GM18867 (cell line): ENCODE measurements at regions not wholly inside any gene's neighbourhood (a gene's known extent, or its start where the extent isn't known, plus 50 kb on each side); places are given as distances from the start of the nearest gene placed in this dataset.
A peak's percentile ranks its signal among the peaks of the same experiment; 100 is the strongest.
"Not testable (repeated sequence)": the region's sequence is repeated elsewhere in the genome, so short reads cannot be mapped to it uniquely, and the experiment has no call there.

ENCODE experiments used
- ATAC-seq: cut with Tn5 transposase; IDR thresholded peaks from one replicate; pipeline ENCODE4 v1.9.1; 2021; ENCODE audit warnings: mild to moderate bottlenecking, moderate library complexity; ENCODE audit not compliant: unreplicated experiment

DNA sequence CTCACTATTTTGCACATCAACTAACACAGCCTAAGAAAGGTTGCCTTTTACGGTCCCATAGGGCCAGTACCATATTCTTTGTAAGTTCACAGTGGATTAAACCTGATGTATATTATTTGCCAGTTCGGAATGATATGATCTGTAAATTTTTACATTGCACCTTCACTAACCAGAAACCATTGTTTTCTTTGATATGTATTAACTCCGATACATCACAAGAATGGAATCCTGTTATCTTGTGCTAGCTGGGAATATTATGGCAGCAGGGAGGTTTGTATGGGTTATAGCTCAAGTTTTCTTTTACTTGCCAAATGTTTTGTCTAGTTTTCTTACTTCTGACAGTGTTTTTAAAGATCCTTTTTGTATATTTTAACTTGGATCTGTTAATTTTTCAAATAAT lies 51.4 kb upstream of the S1PR1 start:
- ATAC-seq, result no peak

DNA sequence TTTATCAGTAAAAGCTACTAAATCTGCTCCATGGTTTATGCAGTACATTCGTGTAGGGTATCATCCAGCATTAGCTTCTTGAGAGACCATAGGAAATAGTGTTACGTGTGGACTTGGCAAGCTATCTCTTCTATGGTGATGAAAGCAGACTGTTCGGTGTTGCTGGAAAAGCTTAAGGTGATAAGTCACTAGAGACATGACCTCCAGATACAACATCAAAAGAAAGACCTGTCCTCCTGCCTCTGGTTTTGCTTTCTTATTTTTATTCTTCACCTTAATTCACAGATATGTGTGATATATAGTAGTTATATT lies 53.5 kb upstream of the S1PR1 start:
- ATAC-seq, result no peak

DNA sequence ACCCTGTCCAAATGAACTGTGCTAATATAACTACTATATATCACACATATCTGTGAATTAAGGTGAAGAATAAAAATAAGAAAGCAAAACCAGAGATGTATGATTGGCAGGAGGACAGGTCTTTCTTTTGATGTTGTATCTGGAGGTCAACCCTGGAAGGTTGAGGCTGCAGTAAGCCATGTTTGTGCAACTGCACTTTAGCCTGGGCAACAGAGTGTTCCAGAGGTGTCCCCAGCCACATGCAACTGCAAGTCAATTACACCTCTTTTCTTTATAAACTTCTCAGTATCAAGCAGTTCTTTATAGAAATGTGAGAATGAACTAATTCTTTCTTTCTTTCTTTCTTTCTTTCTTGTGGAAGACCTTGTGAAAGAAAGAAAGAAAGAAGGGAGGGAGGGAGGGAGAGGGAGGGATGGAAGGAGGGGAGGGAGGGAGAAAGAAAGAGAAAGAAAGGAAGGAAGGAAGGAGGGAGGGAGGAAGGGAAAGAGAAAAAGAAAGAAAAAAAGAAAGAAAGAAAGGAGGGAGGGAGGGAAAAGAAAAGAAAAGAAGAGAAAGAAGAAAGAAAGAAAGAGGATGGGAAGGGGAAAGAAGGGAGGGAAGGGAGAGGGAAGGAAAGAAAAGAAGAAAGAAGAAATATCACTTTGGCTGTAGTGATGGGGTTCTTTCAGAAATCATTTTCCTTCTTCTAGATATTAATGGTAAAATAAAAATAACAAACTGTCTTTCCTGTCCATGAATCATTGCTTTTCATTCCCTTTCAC lies 54.0 kb upstream of the S1PR1 start:
- no peak for ATAC-seq

DNA sequence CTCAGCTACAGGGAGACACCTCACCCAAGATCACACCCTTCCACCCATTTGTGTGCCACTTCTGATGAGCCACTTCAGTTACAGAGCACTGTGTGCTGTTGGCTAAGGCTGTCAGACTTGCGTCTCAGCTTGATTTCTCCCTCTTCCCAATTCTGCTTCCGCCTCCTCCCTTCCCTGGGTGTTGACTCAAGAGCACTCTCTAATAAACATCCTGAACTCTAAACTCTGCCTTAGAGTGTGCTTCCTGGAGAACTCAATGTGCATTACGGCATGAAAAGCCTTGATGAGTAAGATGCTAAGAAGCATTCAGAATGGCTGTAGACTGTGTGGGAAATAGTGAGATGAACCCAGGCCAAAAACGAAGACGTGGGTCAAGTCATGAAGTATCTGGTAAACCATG lies 54.9 kb upstream of the S1PR1 start:
- ATAC-seq, result no peak

DNA sequence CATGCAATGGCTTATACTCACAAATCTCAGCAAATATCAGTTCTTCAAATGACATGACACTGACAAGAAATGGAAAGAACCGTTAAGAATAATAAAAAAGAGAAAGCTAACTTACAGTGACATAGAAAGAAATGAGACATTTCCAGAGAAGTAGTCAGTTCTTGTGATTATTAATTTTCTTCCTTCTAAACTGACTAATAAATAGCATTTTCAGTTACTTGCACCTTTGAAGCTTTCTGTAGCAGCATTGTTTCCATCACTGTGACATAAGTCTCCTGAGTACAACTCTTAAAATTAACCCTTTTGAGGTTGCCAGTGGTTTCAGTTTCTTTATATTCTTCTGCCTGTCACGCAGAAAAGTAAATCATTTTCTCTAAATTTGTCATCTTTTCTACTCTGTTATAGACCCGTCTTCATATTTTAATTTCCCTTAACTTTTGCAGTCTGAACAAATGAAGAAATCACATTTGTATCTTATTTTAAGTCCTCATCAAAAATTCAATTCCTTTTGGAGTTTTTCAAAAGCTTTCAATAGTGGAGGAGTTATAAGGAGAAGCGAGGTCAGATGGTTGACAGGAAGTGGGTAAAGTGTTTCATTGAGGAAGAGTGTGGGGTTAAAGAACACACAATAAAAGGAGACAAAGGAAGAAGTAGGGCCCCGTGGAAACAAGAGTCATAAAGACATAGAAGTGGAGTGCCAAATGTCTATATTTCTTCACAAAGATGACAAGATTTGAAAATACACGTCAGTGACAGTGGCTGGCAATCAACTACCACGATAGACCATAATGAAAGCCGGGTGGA lies 57.9 kb upstream of the S1PR1 start:
- peak; percentile 92 for ATAC-seq

DNA sequence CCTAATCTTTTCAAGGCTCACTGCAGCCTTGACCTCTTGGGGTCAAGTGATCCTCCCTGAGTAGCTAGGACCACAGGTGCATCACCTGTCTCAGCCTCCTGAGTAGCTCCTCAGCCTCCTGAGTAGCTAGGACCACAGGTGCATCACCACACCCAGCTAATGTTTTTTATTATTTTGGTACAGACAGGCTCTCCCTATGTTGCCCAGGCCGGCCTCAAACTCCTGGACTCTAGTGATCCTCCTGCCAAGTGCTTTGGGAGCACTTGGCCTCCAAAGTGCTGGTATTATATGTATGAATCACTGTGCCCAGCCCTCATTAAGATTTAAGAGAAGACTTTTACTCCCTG lies 58.5 kb upstream of the S1PR1 start:
- ATAC-seq, result no peak

DNA sequence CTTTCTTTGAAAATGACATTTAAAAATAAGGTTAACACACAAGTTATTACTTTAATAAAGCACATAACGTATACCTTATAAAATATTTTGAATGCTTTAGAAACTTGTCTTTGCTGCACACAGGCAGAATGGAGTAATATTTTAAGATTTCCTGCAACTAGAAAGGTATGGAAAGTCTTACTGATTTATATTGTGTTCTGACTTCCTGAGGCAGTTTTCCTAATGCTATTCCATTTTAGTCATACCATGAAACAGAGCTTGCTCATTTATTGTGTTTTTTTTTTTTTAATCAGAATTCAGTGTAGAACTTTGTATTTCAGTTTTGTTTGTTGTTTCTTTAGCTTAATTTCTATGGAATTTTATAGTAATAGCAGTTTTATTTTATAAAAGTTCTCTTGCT lies 60.9 kb upstream of the S1PR1 start:
- ATAC-seq, result no peak

DNA sequence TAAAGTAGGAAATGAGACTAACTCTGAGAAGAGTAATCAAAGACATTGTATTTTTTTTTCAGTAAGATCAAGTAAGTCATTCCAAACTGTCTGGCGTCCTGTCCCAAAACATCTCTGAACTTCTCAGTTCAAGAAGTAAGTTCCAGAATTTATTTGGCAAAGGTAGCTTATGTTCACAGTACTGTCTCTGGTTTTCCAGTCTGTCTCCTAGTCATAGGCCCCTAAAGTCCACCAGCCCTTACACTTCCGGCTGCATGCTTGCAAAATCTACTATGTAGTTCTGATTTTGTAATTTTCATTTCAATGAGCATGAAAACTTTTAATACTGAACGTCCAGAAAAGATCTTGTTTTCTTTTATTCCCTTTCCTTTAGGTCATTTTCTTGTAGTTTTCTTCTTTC lies 61.4 kb upstream of the S1PR1 start:
- no peak for ATAC-seq

DNA sequence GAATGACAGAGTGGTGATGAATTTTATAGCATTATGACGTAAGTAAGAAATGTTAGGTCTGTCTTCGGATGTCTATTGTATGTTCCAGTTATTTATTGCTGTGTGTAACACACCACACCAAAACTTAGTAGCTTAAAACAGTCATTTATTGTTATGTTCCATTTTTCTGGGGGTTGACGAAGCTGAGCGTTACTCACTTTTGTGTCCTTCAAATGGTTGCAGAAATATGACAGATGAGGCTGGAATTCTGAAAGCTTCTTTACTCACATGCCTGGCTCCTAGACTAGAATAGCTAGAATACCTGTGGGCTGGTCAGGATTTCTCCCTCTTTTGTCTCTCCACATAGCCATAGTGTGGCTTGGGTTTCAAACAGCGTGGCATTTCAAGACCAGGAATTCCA lies 62.1 kb upstream of the S1PR1 start:
- ATAC-seq, result no peak

DNA sequence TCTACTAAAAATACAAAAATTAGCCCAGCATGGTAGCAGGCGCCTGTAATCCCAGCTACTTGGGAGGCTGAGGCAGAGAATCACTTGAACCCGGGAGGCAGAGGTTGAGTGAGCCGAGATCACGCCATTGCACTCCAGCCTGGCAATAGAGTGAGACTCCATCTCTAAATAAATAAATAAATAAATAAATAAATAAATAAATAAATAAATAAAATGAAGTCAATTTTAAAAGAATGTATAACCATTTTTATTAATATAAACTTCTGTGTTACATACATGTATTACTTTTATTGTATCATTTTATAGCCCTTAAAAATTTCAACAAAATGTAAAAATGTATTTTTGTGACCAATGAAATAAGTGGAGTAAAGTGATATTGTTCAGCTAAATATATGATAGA lies 62.5 kb upstream of the S1PR1 start:
- ATAC-seq, result not testable (repeated sequence)

DNA sequence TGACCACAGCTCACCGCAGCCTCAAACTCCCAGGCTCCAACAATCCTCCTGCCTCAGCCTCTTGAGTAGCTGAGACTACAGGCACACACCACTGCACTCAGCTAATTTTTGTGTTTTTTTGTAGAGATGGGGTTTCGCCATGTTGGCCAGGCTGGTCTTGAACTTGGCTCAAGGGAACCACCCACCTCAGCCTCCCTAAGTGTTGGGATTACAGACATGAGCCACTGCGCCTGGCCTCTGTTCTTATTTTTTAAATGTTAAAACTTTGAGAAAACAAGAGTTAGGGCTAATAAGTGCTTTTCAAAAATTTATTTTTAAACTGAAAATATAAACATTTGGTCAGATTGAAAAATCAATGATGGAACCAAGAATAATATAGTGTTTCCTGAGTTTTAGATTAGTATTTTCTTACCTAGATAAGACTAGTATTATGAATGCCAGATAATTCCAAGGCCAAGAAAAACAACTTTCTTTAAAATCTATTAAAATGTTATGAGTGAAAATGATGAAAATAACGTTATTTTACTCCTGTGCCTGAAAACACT lies 66.2 kb upstream of the S1PR1 start:
- ATAC-seq, result no peak

DNA sequence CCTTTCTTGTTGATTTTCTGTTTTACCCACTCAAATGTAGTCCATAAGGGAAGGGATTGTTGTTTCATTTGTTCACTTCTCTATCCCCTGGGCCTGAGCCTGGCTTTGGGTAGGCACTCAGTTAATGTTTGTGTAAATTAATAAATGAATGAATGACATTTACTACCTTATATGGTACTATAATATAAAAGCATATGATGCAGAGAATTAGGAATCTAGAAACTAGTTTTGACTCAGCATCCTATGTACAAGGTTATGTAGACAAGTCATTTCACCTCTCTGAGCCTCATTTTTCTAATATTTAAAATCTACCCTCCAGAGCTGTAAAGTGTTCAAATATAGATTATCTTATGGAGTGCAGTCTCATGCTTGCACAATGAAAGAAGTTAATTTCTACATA lies 68.9 kb upstream of the S1PR1 start:
- no peak for ATAC-seq

DNA sequence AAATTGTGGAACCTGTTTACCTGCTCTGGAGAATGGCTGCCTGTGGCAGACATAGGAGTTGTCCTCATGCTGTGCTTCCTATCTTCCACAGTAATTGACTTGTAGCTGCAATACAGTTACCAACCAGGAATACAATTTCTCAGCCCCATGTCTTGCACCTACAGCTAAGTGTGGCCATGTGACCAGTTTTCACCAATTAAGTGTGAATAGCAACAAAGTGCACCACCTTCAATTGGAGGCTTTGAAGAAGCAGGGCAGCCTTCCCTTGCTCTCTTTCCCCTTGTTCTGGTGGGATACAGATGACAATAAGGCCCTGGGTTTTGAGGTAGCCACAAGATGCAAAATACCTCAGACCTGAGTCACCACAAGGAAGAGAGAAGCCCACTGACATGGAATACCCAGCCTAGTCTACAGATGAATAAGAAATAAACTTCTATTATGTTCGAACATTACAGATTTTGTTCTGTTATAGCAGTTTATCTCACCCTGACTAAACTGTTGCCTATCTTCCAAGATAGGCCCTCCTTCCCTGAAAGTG lies 70.2 kb upstream of the S1PR1 start:
- no peak for ATAC-seq

DNA sequence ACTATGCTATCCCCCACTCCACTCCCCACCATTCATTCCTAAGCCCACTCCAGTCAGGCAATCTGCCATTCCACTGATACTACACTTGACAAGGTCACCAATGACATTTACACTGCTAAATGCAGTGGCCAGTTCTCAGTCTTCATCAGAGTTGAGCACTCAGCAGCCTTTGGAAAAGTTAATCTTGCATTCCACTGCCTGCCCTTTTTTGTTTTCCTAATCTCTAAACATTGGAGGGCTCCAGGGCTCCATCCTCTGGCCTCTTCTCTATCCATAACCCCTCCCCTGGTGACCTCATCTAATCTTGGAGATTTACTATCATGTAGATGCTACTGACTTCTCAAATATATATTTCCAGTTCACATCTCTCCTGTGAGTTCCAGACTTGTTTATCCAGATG lies 70.9 kb upstream of the S1PR1 start:
- no peak for ATAC-seq

DNA sequence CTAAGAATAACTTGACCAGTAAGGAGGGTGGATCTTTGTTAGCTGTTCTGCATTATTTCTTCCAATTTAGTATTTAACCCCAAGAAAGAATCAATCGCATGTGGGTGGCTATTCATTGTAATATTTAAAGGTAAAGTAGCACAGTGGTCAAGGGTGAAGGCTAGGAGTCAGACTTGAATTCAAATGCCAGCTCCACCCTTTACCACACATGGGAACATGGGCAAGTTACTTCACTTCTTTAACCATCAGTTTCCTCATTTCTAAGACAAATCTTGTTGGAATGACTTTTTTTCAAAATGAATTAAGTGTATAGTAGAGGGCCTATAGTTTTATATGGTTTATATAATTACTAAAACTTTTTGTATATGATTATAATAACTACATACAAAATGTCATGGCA lies 71.3 kb upstream of the S1PR1 start:
- ATAC-seq, result no peak

DNA sequence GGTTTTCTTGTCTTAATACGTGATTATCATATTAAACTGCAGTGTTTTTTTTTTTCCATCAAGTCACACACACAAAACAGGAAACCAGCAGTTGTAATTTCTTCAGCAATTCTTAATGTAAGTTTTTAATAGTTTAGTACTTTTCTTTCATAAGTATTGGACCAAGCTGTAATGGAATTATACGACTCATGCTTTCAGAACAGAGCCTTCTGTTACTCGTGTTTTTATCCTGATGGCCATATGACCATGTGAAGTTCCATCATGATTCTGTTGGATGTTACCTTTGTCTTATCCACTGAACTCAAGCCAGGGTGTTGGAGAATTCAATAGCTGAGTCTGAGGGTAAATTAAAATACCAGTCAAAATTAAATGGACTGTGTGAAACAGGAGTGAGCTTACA lies 72.0 kb upstream of the S1PR1 start:
- ATAC-seq, result no peak

DNA sequence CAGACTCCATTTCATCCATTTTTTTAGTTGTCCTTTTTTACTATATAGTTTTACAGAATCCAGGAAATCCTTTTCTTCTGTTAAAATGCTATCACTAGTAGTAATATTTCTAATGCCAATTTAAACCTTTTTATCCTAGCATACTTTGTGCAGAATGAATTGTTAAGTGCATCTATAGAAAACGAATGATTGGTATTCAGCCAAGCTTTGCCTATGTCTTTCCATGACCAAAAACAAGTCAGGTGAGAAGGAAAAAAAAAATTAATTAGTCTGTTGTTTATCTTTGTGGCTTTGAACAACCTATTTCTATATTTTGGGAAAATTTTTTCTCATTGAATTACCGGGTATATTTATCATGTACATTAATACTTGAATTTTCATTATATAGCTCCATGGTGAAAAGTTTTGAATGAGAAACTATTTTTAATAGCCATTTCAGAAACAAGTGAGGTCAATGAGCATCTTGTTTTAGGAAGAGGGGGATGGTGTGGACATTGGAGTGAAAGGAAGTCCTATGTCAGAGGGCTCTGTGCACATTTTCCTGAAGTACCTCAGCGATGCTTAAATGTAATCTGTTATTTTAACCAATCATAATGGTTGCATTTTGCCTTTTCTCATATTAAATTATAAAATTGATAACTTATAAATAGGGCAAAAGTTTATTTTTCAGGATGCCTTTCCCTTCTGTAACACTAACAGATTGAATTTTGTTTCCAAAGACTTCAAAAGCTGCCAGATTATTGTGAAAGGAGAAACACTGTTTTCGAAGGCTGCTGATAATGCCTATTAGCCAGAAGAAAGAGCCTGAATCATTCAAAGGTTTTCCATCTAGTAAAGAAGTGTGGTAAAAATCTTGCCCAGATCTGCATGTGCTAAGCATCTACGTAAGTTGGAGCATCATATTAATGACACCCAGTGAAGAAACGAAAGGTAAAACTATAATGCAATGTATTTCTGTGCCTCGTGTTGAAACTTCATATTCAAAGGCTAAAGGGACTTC lies 73.8 kb upstream of the S1PR1 start:
- ATAC-seq, result no peak

DNA sequence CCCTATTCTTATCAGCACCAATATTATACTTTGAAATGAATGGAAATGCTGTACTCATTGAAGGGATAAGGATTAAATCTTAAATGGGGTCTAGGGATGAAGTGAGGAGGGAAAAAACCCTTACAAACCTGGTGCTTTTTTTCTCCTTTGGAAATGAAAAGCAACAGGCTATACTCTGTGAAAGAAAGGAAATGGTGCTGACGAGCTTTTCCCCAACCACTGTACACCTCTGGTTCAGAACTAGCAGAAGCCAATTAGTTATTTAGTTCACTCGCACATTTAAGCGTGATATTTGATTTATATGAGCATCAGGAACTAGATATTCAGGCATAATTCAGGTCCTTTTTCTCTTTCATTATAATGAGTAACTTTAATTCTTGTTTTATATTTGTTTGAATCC lies 74.5 kb upstream of the S1PR1 start:
- ATAC-seq, result no peak

DNA sequence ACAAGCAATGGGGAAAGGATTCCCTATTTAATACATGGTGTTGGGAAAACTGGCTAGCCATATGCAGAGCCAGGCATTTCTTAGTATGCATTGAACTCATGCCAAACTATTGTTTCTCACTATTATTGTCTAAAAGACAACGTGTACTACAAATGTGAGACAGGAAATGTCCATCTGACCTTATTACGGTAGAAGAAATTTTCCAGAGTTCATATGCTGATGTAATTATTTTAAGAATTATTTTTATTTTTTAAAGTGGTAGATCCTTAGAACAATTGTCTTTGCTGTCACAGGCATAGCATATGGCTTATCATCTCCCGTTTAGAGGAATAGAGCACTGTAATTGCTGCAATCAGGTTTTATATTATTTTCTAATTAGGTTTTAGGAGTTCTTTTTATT lies 75.2 kb upstream of the S1PR1 start:
- ATAC-seq, result no peak

DNA sequence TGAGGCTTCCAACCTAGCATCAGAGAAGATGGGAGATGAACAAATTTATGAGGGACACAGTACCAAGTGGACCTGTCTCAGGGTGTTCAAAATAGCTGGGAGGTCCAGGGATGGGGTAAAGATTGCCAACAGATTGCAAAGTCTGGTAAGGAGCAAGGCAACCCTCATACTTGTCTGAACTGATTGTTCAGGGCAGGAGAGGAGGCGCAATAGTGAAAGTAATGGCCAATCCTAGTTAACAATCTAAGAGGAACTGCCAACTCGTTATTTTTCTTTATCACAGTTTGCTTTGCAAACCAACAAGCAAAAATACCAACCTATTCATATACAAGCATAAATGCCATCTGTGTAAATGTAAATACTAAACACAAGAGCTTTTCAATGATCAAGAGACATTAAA lies 78.4 kb upstream of the S1PR1 start:
- ATAC-seq, result no peak

DNA sequence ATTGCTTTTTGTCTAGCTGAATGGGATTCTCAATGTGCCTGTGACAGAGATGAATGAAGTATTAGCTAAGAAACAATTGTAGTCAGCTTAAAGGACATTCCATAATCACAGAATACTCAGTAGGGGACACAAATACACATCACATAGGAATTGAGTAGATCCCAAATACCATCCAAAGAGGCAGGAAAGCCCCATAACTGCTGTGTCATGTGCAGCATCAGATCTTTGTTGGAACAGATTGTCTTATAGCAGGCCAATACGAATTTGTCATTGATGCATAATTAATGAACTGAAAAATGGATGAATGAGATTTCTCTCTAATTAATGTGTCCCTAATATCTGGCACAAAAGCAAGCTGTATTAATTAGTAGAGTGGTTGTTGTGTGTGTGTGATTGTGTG lies 82.3 kb upstream of the S1PR1 start:
- no peak for ATAC-seq
